Fibroblast of lung (primary cell): ENCODE measurements at regions not wholly inside any gene's neighbourhood (a gene's known extent, or its start where the extent isn't known, plus 50 kb on each side); places are given as distances from the start of the nearest gene placed in this dataset.
A peak's percentile ranks its signal among the peaks of the same experiment; 100 is the strongest.

Source experiments
- DNase-seq, 2 donors: peaks; one replicate each; pipeline versions ENCODE4 v3.0.0 to v3.0.0-alpha.2; 2010; ENCODE audit warnings: low read depth in 2 of 2
- H2AFZ ChIP-seq: 2 replicates; pipeline ENCODE4 v1.5.1; 2012; ENCODE audit warnings: low read length, control low read depth, inconsistent platforms
- H3K27ac ChIP-seq: 2 replicates; pipeline ENCODE4 v1.5.1; 2011; ENCODE audit warnings: low read length, control low read depth; ENCODE audit not compliant: insufficient read depth
- H3K27me3 ChIP-seq: 2 replicates; pipeline ENCODE4 v1.5.1; 2011; ENCODE audit warnings: mild to moderate bottlenecking, low read length; ENCODE audit not compliant: control insufficient read depth, insufficient read depth
- H3K36me3 ChIP-seq: 2 replicates; pipeline ENCODE4 v1.5.1; 2011; ENCODE audit warnings: low read length; ENCODE audit not compliant: control insufficient read depth, insufficient read depth
- H3K4me1 ChIP-seq: 2 replicates; pipeline ENCODE4 v1.5.1; 2011; ENCODE audit warnings: low read length; ENCODE audit not compliant: control insufficient read depth, insufficient read depth; ENCODE audit errors: extremely low read depth
- H3K4me2 ChIP-seq: 2 replicates; pipeline ENCODE4 v1.5.1; 2011; ENCODE audit warnings: low read length, control low read depth; ENCODE audit not compliant: insufficient read depth; ENCODE audit errors: extremely low read depth
- H3K4me3 ChIP-seq, 4 experiments: fragments of 200-600 bp in 1 of 4; sonication (generic) in 1 of 4; replicated peaks in 1 of 4; 2 replicates each; pipeline ENCODE4 v1.5.1; 2011 to 2016; ENCODE audit warnings: low read length in 4 of 4, low read depth in 3 of 4, mild to moderate bottlenecking in 3 of 4, control low read depth in 2 of 4, inconsistent platforms in 1 of 4, mixed read lengths in 1 of 4; ENCODE audit not compliant: insufficient read depth in 1 of 4; ENCODE audit errors: control extremely low read depth in 1 of 4
- H3K79me2 ChIP-seq: 2 replicates; pipeline ENCODE4 v1.5.1; 2012; ENCODE audit warnings: mild to moderate bottlenecking, low read length, inconsistent platforms; ENCODE audit not compliant: control insufficient read depth, insufficient read depth
- H3K9ac ChIP-seq: 2 replicates; pipeline ENCODE4 v1.5.1; 2011; ENCODE audit warnings: mild to moderate bottlenecking, low read length, control low read depth; ENCODE audit not compliant: insufficient read depth
- H3K9me3 ChIP-seq: 2 replicates; pipeline ENCODE4 v1.5.1; 2012; ENCODE audit warnings: low read depth, low read length; ENCODE audit not compliant: control insufficient read depth, insufficient read depth
- H4K20me1 ChIP-seq: 2 replicates; pipeline ENCODE4 v1.5.1; 2011; ENCODE audit warnings: low read length; ENCODE audit not compliant: control insufficient read depth, insufficient read depth; ENCODE audit errors: extremely low read depth
- CTCF ChIP-seq, 2 donors: IDR thresholded peaks in 1 of 2; conservative IDR thresholded peaks in 1 of 2; 1 replicate in 1 of 2; 2 replicates in 1 of 2; pipeline ENCODE4 v1.5.1; 2011 to 2012; ENCODE audit warnings: low read length in 2 of 2, control low read depth in 1 of 2, inconsistent platforms in 1 of 2, low read depth in 1 of 2, mild to moderate bottlenecking in 1 of 2
- EZH2 ChIP-seq: IDR thresholded peaks from 2 replicates; pipeline ENCODE4 v1.5.1; 2012; ENCODE audit warnings: low read length, control low read depth, mild to moderate bottlenecking; ENCODE audit errors: missing control alignments

- H3K4me1 ChIP-seq: peaks cover 3% of the 10 kb centered on the region
- H3K79me2 ChIP-seq: no peaks in the 10 kb centered on the region
- H3K4me2 ChIP-seq: peak overlapping the region; percentile 92
- no peaks in the 10 kb centered on the region for H3K27me3 ChIP-seq
- no peak for DNase-seq
- H3K9me3 ChIP-seq: no peaks in the 10 kb centered on the region
- no peak overlapping the region for H2AFZ ChIP-seq
- H3K4me3 ChIP-seq: peak overlapping the region in 1 of 4 experiments; percentile 59
- TF ChIP-seq CTCF (conservative IDR thresholded peaks at IDR 0.05 in 1 of 2, IDR thresholded peaks at IDR 0.05 in 1 of 2; ENCODE audit: low read depth in 1 of 2, low read length in 2 of 2) (no peak), EZH2 (no peak)
- no peak overlapping the region for H3K27ac ChIP-seq
- H3K9ac ChIP-seq: no peak overlapping the region
- no peaks in the 10 kb centered on the region for H4K20me1 ChIP-seq
- no peaks in the 10 kb centered on the region for H3K36me3 ChIP-seq
These were observed 137.9 kb upstream of the SLC24A2 start for GRCh38 chr9:19926774-19927173.

- H3K27me3 ChIP-seq: no peaks in the 10 kb centered on the region
- H4K20me1 ChIP-seq: no peaks in the 10 kb centered on the region
- H3K9me3 ChIP-seq: no peaks in the 10 kb centered on the region
- H3K79me2 ChIP-seq: no peaks in the 10 kb centered on the region
- peak overlapping the region; percentile 39 for H3K9ac ChIP-seq
- peak overlapping the region; percentile 92 for H3K4me2 ChIP-seq
- peaks cover 3% of the 10 kb centered on the region for H3K4me1 ChIP-seq
- TF ChIP-seq CTCF (conservative IDR thresholded peaks at IDR 0.05 in 1 of 2, IDR thresholded peaks at IDR 0.05 in 1 of 2; ENCODE audit: low read depth in 1 of 2, low read length in 2 of 2): peak; percentile 97 to 99
- TF ChIP-seq EZH2: no peak
- no peaks in the 10 kb centered on the region for H3K36me3 ChIP-seq
- no peak overlapping the region for H3K27ac ChIP-seq
- peak overlapping the region; percentile 59 to 68 (median 64) for H3K4me3 ChIP-seq
- peak overlapping the region; percentile 98 for H2AFZ ChIP-seq
- peak; percentile 72 to 82 for DNase-seq
These were observed 137.1 kb upstream of the SLC24A2 start for GRCh38 chr9:19925674-19926503.

- Histone ChIP-seq H4K20me1 (no peaks in the 10 kb centered on the region), H3K9ac (no peak overlapping the region), H3K9me3 (no peaks in the 10 kb centered on the region), H3K4me3 (no peak overlapping the region), H3K4me2 (no peak overlapping the region), H3K36me3 (no peaks in the 10 kb centered on the region), H3K27ac (no peak overlapping the region), H3K4me1 (peaks cover 3% of the 10 kb centered on the region), H3K79me2 (no peaks in the 10 kb centered on the region), H2AFZ (no peak overlapping the region), H3K27me3 (peaks cover 3% of the 10 kb centered on the region)
- peak in 1 of 2 donors; percentile 39 for DNase-seq
- TF ChIP-seq EZH2: no peak
- TF ChIP-seq CTCF (conservative IDR thresholded peaks at IDR 0.05 in 1 of 2, IDR thresholded peaks at IDR 0.05 in 1 of 2; ENCODE audit: low read depth in 1 of 2, low read length in 2 of 2): no peak
These were observed 135.2 kb upstream of the SLC24A2 start for GRCh38 chr9:19924080-19924479.
